ENCODE measurements at regions not wholly inside any gene's neighbourhood (a gene's known extent, or its start where the extent isn't known, plus 50 kb on each side); places are given as distances from the start of the nearest gene placed in this dataset.

GRCh38 chr13:76713280-76713679, 172.9 kb downstream of the KCTD12 start:
- Histone ChIP-seq H2AFZ (ENCODE audit: low read depth, low read length) (no peak overlapping the region), H3K4me2 (ENCODE audit: insufficient read depth, low read length) (no peak overlapping the region), H3K4me3 (replicated peaks in 1 of 3; ENCODE audit: insufficient read depth in 1 of 3, low read depth in 1 of 3, low read length in 3 of 3) (no peak overlapping the region), H3K27me3 (ENCODE audit: control insufficient read depth in 2 of 2, insufficient read depth in 2 of 2, low read length in 2 of 2) (no peaks in the 10 kb centered on the region), H3K9me3 (replicated peaks; ENCODE audit: control insufficient read depth, insufficient read depth, low read length) (no peaks in the 10 kb centered on the region), H3K9me1 (replicated peaks; ENCODE audit: control insufficient read depth, extremely low read depth, insufficient read depth, low read length) (no peaks in the 10 kb centered on the region), H4K20me1 (replicated peaks; ENCODE audit: control insufficient read depth, extremely low read depth, insufficient read depth, low read length) (no peaks in the 10 kb centered on the region), H3K27ac (ENCODE audit: insufficient read depth, low read depth, low read length) (no peak overlapping the region), H3K4me1 (ENCODE audit: control insufficient read depth, extremely low read depth, insufficient read depth, low read length) (peaks cover 18% of the 10 kb centered on the region), H3K36me3 (ENCODE audit: control insufficient read depth in 2 of 2, extremely low read depth in 1 of 2, insufficient read depth in 2 of 2, low read length in 2 of 2) (no peaks in the 10 kb centered on the region), H3K9ac (replicated peaks; ENCODE audit: extremely low read depth, insufficient read depth, low read length) (no peak overlapping the region), H3K79me2 (ENCODE audit: control insufficient read depth, insufficient read depth, low read length) (no peaks in the 10 kb centered on the region)
- dilution Hi-C loops (cut with MboI; ENCODE audit: extremely low pct_ligation_motif_present, low sequenced_read_pairs) (no loop called here), intact Hi-C loops (cut with micrococcal nuclease) (no loop called here)
- ChIA-PET CTCF (no interaction called here), POLR2A (no interaction called here)
- FAIRE-seq (no peak), DNase-seq (ENCODE audit: low read depth, low spot score) (no peak)
- BruUV-seq (replicated peaks) = no TSS peak
- TF ChIP-seq EZH2 (IDR thresholded peaks at IDR 0.05; ENCODE audit: borderline replicate concordance, low read depth, low read length, severe bottlenecking) (no peak), GATA2 (IDR thresholded peaks at IDR 0.05; ENCODE audit: insufficient read depth, insufficient read length, low read depth, low read length) (no peak), POLR2AphosphoS5 (IDR thresholded peaks at IDR 0.05; ENCODE audit: insufficient read depth, low read depth, low read length) (no peak), POLR2A (IDR thresholded peaks at IDR 0.05; ENCODE audit: low read depth, low read length) (no peak), CTCF (IDR thresholded peaks at IDR 0.05; ENCODE audit: extremely low read depth in 1 of 2, insufficient read depth in 1 of 2, low read depth in 1 of 2, low read length in 2 of 2) (no peak), FOS (IDR thresholded peaks at IDR 0.05; ENCODE audit: borderline replicate concordance, insufficient read depth, low read length) (no peak), JUN (IDR thresholded peaks at IDR 0.05; ENCODE audit: borderline replicate concordance, insufficient read depth, insufficient read length, low read depth) (no peak), MYC (IDR thresholded peaks at IDR 0.05; ENCODE audit: low read depth, low read length) (no peak), MAX (IDR thresholded peaks at IDR 0.05; ENCODE audit: insufficient read depth, insufficient read length) (no peak)

Measured in endothelial cell of umbilical vein (primary cell).